LNCAP (cell line): ENCODE measurements at regions not wholly inside any gene's neighbourhood (a gene's known extent, or its start where the extent isn't known, plus 50 kb on each side); places are given as distances from the start of the nearest gene placed in this dataset.

Source experiments
- CTCF ChIP-seq: fragments of 450-650 bp; IDR thresholded peaks from 2 replicates; pipeline ENCODE4 v1.5.1; 2017; ENCODE audit warnings: mild to moderate bottlenecking

DNA sequence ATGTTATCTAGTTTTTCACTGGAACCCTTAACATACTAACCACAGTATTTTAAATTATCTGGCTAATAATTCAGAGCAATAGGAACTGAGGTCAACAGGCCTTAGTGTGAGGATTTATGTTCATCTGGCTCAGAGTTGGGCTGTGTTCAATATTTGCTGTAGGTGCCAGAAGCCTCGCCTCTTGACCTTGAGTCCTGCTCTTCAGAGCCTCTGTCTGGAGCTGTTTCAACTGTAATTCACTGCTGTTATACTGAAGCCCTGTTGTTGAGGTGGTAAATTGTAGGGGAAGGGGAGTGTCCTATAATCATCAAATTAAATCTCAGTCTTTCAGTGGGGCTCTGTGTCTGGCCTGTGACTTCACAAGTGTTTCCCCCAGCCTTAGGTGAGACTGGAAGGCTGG, 184.4 kb downstream of the CDH26 start:
- TF ChIP-seq CTCF: no peak

- no peak for TF ChIP-seq CTCF
Observed at GRCh38 chr20:60143261-60143842, 185.1 kb downstream of the CDH26 start.

GRCh38 chr20:60144404-60144803, 186.2 kb downstream of the CDH26 start:
- no peak for TF ChIP-seq CTCF

DNA sequence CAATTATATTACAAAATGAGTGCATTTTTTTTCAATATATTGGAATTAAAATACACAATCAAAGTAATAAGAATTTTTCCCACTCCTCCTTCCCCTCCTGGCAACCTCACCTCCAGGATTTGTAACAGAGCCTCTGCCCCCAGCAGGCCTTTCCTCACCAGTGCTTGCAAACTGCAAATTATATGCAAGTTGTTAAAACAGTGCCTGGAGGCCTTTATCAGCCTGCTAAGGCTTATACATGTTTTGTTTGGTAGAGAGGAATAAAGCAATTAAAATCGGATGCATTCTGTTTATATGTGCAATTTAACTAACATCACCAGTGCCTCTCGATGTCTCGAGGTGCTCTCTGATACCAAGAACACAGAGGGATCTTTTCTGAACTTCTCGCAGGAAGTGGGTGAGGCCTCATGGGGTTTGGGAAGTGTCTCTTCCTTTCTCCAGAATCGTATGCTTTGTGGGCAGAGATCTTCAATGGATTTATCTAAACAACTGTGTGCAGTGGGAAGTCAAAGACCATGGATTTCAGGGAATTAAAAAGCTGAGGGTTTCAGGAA, 186.8 kb downstream of the CDH26 start:
- no peak for TF ChIP-seq CTCF

- TF ChIP-seq CTCF: no peak
Observed at GRCh38 chr20:60147004-60147403, 188.8 kb downstream of the CDH26 start.

DNA sequence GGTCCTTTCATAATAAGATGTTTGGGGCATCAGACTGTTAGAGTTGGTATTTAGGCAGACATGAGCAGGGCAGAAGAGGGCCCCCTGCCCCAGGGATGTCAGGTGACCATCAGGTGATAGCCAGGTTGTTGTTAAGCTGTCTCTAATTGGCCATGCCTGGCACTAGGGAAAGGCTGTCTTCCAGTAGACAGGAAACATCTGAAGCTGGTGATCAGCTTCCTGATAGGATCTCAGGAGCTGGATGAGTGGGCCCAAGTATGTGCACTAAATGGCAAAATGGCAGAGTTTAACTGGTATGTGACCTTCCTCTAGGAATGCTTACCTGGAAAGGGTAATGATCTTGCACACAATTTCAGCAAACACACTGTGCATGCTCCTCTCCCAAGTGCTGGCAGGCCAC, 190.7 kb downstream of the CDH26 start:
- no peak for TF ChIP-seq CTCF

- no peak for TF ChIP-seq CTCF
Observed at GRCh38 chr20:60152792-60153191, 194.6 kb downstream of the CDH26 start.
